ENCODE measurements at regions not wholly inside any gene's neighbourhood (a gene's known extent, or its start where the extent isn't known, plus 50 kb on each side); places are given as distances from the start of the nearest gene placed in this dataset.
A peak's percentile ranks its signal among the peaks of the same experiment; 100 is the strongest.
"Not testable (repeated sequence)": the region's sequence is repeated elsewhere in the genome, so short reads cannot be mapped to it uniquely, and the experiment has no call there.

- no peak for DNase-seq (ENCODE audit: low read depth)
These were observed 341.0 kb downstream of the EIPR1 start for GRCh38 chr2:3036432-3037125.

GRCh38 chr2:3035385-3036050 is 342.1 kb downstream of the EIPR1 start:
- no peak for DNase-seq (ENCODE audit: low read depth)

GRCh38 chr2:3034856-3035255 is 342.8 kb downstream of the EIPR1 start:
- DNase-seq (ENCODE audit: low read depth), result no peak

- no peak for DNase-seq (ENCODE audit: low read depth)
These were observed 343.2 kb downstream of the EIPR1 start for GRCh38 chr2:3034396-3034795.

GRCh38 chr2:3033315-3033714 is 344.3 kb downstream of the EIPR1 start:
- no peak for DNase-seq (ENCODE audit: low read depth)

GRCh38 chr2:3030791-3031190 is 346.8 kb downstream of the EIPR1 start:
- not testable (repeated sequence) for DNase-seq (ENCODE audit: low read depth)

- no peak for DNase-seq (ENCODE audit: low read depth)
These were observed 351.6 kb downstream of the EIPR1 start for GRCh38 chr2:3025984-3026383.

GRCh38 chr2:3025261-3025660 is 352.4 kb downstream of the EIPR1 start:
- DNase-seq (ENCODE audit: low read depth), result no peak

GRCh38 chr2:3024401-3024935 is 353.1 kb downstream of the EIPR1 start:
- no peak for DNase-seq (ENCODE audit: low read depth)

- no peak for DNase-seq (ENCODE audit: low read depth)
These were observed 354.1 kb downstream of the EIPR1 start for GRCh38 chr2:3023531-3023930.

- no peak for DNase-seq (ENCODE audit: low read depth)
These were observed 354.7 kb downstream of the EIPR1 start for GRCh38 chr2:3022841-3023372.

GRCh38 chr2:3021720-3022119 is 355.9 kb downstream of the EIPR1 start:
- no peak for DNase-seq (ENCODE audit: low read depth)

GRCh38 chr2:3010001-3010400 is 367.6 kb downstream of the EIPR1 start:
- no peak for DNase-seq (ENCODE audit: low read depth)

GRCh38 chr2:3009483-3009882 is 368.1 kb downstream of the EIPR1 start:
- DNase-seq (ENCODE audit: low read depth), result no peak

GRCh38 chr2:3009005-3009404 is 368.6 kb downstream of the EIPR1 start:
- no peak for DNase-seq (ENCODE audit: low read depth)

GRCh38 chr2:3008561-3008960 is 369.1 kb downstream of the EIPR1 start:
- no peak for DNase-seq (ENCODE audit: low read depth)

- no peak for DNase-seq (ENCODE audit: low read depth)
These were observed 370.5 kb downstream of the EIPR1 start for GRCh38 chr2:3007135-3007534.

GRCh38 chr2:3005859-3006501 is 371.6 kb downstream of the EIPR1 start:
- DNase-seq (ENCODE audit: low read depth), result no peak

- peak; percentile 33 for DNase-seq (ENCODE audit: low read depth)
These were observed 375.7 kb downstream of the EIPR1 start for GRCh38 chr2:3001615-3002560.

GRCh38 chr2:3000968-3001367 is 376.6 kb downstream of the EIPR1 start:
- no peak for DNase-seq (ENCODE audit: low read depth)

GRCh38 chr2:3000125-3000524 is 377.5 kb downstream of the EIPR1 start:
- DNase-seq (ENCODE audit: low read depth), result no peak
